ENCODE measurements at regions not wholly inside any gene's neighbourhood (a gene's known extent, or its start where the extent isn't known, plus 50 kb on each side); places are given as distances from the start of the nearest gene placed in this dataset.

DNA sequence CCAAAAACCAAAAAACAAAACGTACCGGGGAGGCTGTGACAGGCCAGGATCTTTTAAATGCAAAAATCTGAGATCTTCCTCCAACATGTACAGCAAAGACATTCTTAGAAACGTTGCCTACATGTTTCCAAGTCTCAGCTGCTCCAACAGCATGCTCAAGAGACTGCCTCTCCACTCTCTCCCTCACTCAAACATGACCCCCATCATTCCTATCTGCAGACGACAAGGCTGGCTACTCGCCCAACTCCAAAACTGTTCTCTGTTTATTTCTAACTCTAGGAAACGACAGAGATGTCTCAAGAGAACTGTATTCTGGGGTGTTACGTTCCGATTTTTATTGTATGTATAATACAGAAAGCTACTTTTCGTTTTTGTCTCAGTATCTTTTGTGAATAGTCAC is 57.5 kb upstream of the TMCC3 start:
- DNase-seq = peak; percentile 92

DNA sequence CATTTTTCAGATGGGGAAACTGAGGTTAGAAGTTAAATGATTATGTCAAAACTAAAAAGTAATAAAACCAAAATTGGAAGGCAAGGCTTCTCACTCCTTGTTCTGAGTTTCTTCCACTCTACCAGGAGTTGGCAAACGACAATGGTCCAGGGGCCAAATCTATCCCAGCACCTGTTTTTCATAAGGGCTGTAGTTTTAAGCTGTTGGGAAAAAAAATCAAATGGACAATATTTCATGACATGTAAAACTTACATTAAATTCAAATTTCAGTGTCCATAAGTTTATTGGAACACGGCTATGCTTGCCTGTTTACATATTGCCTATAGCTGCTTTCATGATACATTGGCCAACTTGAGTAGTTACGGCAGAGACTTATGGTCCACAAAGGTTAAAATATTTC is 56.7 kb upstream of the TMCC3 start:
- DNase-seq = no peak

DNA sequence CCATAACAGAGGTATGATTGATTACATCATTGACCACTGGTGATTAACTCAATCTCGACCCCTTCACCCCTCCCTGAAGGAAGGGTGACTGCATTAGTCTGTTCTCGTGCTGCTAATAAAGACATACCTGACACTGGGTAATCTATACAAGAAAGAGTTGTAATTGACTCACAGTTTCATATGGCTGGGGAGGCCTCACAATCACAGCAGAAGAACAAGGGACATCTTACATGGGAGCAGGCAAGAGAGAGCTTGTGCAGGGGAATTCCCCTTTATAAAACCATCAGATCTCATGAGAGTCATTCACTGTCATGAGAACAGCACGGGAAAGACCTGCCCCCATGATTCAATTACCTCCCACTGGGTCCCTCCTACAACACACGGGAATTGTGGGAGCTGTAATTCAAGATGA is 55.9 kb upstream of the TMCC3 start:
- no peak for DNase-seq

DNA sequence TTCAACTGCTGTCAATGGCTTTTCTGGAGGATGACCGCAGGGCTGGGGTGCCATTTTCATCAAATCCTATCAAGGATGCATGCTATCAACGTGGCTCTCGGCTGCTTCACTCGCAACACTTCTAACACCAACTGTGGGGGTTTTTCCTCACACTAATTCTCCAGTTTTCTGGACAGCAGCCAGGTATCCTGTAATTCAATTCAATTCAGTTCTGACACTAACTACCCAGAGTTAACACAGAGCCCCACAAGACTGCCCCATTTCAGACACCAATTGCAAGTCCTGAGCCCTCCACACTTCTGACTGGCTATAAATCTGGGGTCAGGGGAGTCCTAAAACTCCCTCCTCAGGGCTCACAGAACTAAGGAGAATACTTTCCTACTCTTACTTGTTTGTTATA is 55.3 kb upstream of the TMCC3 start:
- no peak for DNase-seq

DNA sequence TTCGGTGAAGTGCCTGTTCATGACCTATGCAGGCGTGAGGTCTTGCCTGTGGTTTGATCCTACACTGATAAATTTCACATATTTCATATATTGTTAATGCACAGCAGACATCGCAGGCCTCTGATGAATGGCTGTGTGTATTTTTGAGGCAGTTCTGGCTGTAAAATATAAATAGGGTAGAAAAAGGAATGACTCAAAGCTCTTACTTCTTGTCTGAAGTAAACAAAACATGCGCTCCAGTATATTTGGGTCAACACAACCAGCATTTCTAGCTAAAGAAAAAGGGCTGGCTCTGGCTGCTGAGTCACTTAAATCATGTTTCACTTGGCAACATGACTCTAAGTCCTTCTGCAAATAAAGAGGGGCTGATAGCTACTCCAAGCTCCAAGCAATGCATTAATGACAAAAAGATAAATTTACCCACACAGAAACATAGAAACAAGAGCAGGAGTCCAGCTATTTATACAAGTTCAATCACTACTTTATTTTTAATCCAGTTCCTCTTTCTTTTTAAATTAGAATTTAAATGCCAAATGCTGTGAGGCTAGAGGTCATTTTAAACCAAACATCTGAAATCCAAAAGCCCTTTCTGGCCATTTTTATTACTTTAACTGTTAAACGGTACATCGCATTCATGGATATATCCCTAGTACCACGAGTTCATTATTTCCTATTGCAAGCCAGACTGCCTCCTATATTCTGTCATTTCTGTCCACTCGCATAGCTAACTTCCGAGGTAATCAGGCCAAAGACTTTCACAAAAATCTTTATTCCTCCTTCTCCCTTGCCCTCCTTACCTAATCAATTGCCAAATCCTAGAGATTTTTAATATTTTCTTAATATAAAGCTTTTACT is 54.3 kb upstream of the TMCC3 start:
- peak; percentile 39 for DNase-seq

DNA sequence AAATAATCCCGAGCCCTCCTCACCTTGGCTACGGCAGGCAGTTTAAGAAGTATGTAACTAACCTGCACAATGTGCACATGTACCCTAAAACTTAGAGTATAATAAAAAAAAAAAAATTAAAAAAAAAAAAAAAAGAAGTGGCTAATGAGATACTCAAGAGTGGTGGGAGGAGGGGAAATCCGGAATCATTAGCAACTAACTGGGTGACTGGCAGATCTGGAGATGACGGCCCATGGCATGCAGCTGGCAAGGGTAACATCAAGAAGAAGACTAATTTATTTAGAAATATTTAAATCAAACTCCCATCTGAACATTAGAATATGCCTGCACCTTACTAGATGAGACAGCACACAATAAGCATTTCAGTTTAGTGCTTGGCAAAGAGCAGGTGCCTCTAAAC is 52.3 kb upstream of the TMCC3 start:
- DNase-seq = no peak

DNA sequence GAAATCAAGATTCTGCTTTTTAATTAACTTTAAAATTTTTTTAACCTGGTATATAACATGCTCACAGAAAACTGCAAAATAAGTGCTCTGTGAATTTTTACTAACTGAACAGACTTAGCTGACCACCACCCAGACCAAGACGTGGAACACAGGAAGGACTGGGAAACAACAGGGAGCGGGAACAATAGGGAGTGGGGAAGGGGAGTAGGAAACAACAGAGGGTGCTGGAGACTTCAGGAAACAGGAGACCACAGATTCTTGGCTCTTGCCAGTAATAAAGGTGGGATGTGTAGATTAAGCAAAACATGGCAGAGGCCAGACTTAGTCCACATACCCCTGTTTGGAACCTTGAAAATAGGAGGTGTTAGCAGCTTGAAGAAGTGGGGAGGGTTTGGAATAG is 51.4 kb upstream of the TMCC3 start:
- DNase-seq = no peak

DNA sequence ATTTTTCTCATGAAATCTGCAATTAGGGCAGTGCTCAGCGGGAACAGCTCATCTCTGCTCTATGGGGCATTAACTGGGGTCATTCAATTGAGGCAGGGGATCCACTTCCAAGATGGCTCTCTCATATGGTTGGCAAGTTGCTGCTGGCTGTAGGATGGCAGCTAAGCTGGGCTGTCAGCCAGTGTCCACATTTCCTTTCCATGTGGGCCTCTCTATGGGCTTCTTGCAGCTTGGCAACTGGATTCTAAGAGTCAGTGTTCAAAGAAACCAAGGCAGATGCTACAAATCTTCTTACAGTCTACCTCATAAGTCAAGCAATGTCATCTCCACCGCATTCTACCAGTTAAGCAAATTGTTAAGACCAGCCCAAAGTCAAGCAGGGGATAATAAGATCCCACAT is 50.3 kb upstream of the TMCC3 start:
- no peak for DNase-seq

Measured in femur (tissue), 1 donor.